ENCODE measurements at regions not wholly inside any gene's neighbourhood (a gene's known extent, or its start where the extent isn't known, plus 50 kb on each side); places are given as distances from the start of the nearest gene placed in this dataset.

GRCh38 chr5:120367896-120368634 is 96.0 kb upstream of the PRR16 start:
- no peaks in the 10 kb centered on the region for H3K4me1 ChIP-seq (ENCODE audit: insufficient read depth, low read length)
- H3K9me3 Mint-ChIP-seq: peaks cover 0 to 2% (median 0%) of the 10 kb centered on the region in 8 donors
- H3K9me3 ChIP-seq (ENCODE audit: control insufficient read depth in 1 of 2, low read length in 2 of 2): no peaks in the 10 kb centered on the region
- no peak for DNase-seq
- no peaks in the 10 kb centered on the region for H3K27me3 ChIP-seq (ENCODE audit: insufficient read depth, low read length)
- CTCF ChIA-PET (ENCODE audit: partially characterized antibody): no interaction called here
- H3K36me3 ChIP-seq (ENCODE audit: insufficient read depth, low read length): no peaks in the 10 kb centered on the region
- POLR2A ChIA-PET (ENCODE audit: partially characterized antibody): no interaction called here
- no peaks in the 10 kb centered on the region for H3K27me3 Mint-ChIP-seq
- no peak overlapping the region for H3K4me3 ChIP-seq (ENCODE audit: low read length in 2 of 2)
- no peak overlapping the region for H3K27ac ChIP-seq (ENCODE audit: low read depth, low read length)
- H3K36me3 Mint-ChIP-seq: no peaks in the 10 kb centered on the region
- no peaks in the 10 kb centered on the region for H3K4me1 Mint-ChIP-seq
- intact Hi-C loops (cut with micrococcal nuclease): no loop called here
- no peak overlapping the region for H3K27ac Mint-ChIP-seq
- no peak overlapping the region for H3K4me3 Mint-ChIP-seq

GRCh38 chr5:120368923-120369715 is 95.0 kb upstream of the PRR16 start:
- H3K27ac Mint-ChIP-seq: no peak overlapping the region
- Histone ChIP-seq H3K4me3 (ENCODE audit: low read length in 2 of 2) (no peak overlapping the region), H3K9me3 (ENCODE audit: control insufficient read depth in 1 of 2, low read length in 2 of 2) (no peaks in the 10 kb centered on the region), H3K4me1 (ENCODE audit: insufficient read depth, low read length) (no peaks in the 10 kb centered on the region), H3K27ac (ENCODE audit: low read depth, low read length) (no peak overlapping the region), H3K36me3 (ENCODE audit: insufficient read depth, low read length) (no peaks in the 10 kb centered on the region), H3K27me3 (ENCODE audit: insufficient read depth, low read length) (no peaks in the 10 kb centered on the region)
- no peaks in the 10 kb centered on the region for H3K9me3 Mint-ChIP-seq
- DNase-seq: no peak
- POLR2A ChIA-PET (ENCODE audit: partially characterized antibody): no interaction called here
- CTCF ChIA-PET (ENCODE audit: partially characterized antibody): no interaction called here
- H3K4me1 Mint-ChIP-seq: no peaks in the 10 kb centered on the region
- no peaks in the 10 kb centered on the region for H3K36me3 Mint-ChIP-seq
- intact Hi-C loops (cut with micrococcal nuclease): no loop called here
- H3K27me3 Mint-ChIP-seq: no peaks in the 10 kb centered on the region
- H3K4me3 Mint-ChIP-seq: no peak overlapping the region

- POLR2A ChIA-PET (ENCODE audit: partially characterized antibody): no interaction called here
Observed at GRCh38 chr5:120372899-120373298, 91.2 kb upstream of the PRR16 start.

GRCh38 chr5:120375248-120375647 is 88.9 kb upstream of the PRR16 start:
- Mint-ChIP-seq H3K9me3 (peaks cover 0 to 13% (median 5%) of the 10 kb centered on the region in 8 donors), H3K36me3 (no peaks in the 10 kb centered on the region), H3K4me3 (no peak overlapping the region), H3K27ac (no peak overlapping the region), H3K27me3 (no peaks in the 10 kb centered on the region), H3K4me1 (no peaks in the 10 kb centered on the region)
- Histone ChIP-seq H3K36me3 (ENCODE audit: insufficient read depth, low read length) (no peaks in the 10 kb centered on the region), H3K4me3 (ENCODE audit: low read length in 2 of 2) (no peak overlapping the region), H3K27ac (ENCODE audit: low read depth, low read length) (no peak overlapping the region), H3K9me3 (ENCODE audit: control insufficient read depth in 1 of 2, low read length in 2 of 2) (no peaks in the 10 kb centered on the region), H3K4me1 (ENCODE audit: insufficient read depth, low read length) (no peaks in the 10 kb centered on the region), H3K27me3 (ENCODE audit: insufficient read depth, low read length) (no peaks in the 10 kb centered on the region)
- intact Hi-C loops (cut with micrococcal nuclease): no loop called here
- POLR2A ChIA-PET (ENCODE audit: partially characterized antibody): no interaction called here
- CTCF ChIA-PET (ENCODE audit: partially characterized antibody): no interaction called here
- DNase-seq: no peak

More at GRCh38 chr5:120372899-120373298, 91.2 kb upstream of the PRR16 start:
- no peak overlapping the region for H3K4me3 Mint-ChIP-seq
- H3K36me3 ChIP-seq (ENCODE audit: insufficient read depth, low read length): no peaks in the 10 kb centered on the region
- H3K27ac Mint-ChIP-seq: no peak overlapping the region
- H3K27me3 ChIP-seq (ENCODE audit: insufficient read depth, low read length): no peaks in the 10 kb centered on the region
- H3K27ac ChIP-seq (ENCODE audit: low read depth, low read length): no peak overlapping the region
- H3K4me3 ChIP-seq (ENCODE audit: low read length in 2 of 2): no peak overlapping the region
- no peaks in the 10 kb centered on the region for H3K27me3 Mint-ChIP-seq
- no peaks in the 10 kb centered on the region for H3K4me1 Mint-ChIP-seq
- peaks cover 0 to 6% (median 3%) of the 10 kb centered on the region in 8 donors for H3K9me3 Mint-ChIP-seq
- no peaks in the 10 kb centered on the region for H3K36me3 Mint-ChIP-seq
- CTCF ChIA-PET (ENCODE audit: partially characterized antibody): no interaction called here
- intact Hi-C loops (cut with micrococcal nuclease): no loop called here
- H3K9me3 ChIP-seq (ENCODE audit: control insufficient read depth in 1 of 2, low read length in 2 of 2): no peaks in the 10 kb centered on the region
- no peaks in the 10 kb centered on the region for H3K4me1 ChIP-seq (ENCODE audit: insufficient read depth, low read length)
- no peak for DNase-seq

DNA sequence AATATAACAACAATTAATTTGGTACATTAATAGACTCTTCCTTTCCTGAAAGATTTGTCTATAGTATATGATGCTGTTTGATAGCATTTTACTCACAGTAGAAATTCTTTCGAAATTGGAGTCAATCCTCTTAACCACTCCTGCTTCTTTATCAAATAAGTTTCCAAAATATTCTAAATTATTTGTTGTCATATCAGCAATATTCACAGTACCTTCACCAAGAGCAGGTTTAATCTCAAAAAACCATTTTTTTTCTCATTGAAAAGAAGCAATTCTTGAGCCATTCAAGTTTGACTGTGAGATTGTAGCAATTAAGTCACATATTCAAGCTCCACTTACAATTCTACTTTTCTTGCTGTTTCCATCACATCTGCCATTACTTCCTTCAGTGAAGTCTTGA is 83.5 kb upstream of the PRR16 start:
- H3K27me3 ChIP-seq (ENCODE audit: insufficient read depth, low read length): no peaks in the 10 kb centered on the region
- POLR2A ChIA-PET (ENCODE audit: partially characterized antibody): no interaction called here
- no peaks in the 10 kb centered on the region for H3K36me3 Mint-ChIP-seq

DNA sequence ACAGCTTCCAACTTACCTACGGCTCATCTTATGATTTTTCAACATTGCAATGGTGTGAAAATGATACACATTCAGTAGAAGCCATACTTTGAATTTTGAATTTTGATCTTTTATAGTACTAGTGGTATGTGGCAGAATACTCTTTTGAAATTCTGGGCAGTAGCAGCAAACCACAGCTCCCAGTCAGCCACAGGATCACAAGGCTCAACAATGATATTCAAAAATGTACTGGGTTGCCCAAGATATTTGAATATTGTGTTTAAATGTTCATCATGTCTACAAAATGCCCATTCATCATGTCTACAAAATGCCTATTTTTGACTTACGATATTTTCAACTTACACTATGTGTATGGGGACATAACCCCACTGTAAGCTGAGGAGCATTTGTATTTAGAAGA is 81.3 kb upstream of the PRR16 start:
- ChIA-PET POLR2A (ENCODE audit: partially characterized antibody) (no interaction called here), CTCF (ENCODE audit: partially characterized antibody) (no interaction called here)
- H3K27ac Mint-ChIP-seq: no peak overlapping the region
- no peaks in the 10 kb centered on the region for H3K36me3 Mint-ChIP-seq
- intact Hi-C loops (cut with micrococcal nuclease): no loop called here
- H3K27me3 Mint-ChIP-seq: no peaks in the 10 kb centered on the region
- DNase-seq: no peak
- H3K4me3 Mint-ChIP-seq: no peak overlapping the region
- Histone ChIP-seq H3K36me3 (ENCODE audit: insufficient read depth, low read length) (no peaks in the 10 kb centered on the region), H3K27me3 (ENCODE audit: insufficient read depth, low read length) (no peaks in the 10 kb centered on the region), H3K4me3 (ENCODE audit: low read length in 2 of 2) (no peak overlapping the region), H3K27ac (ENCODE audit: low read depth, low read length) (no peak overlapping the region), H3K9me3 (ENCODE audit: control insufficient read depth in 1 of 2, low read length in 2 of 2) (no peaks in the 10 kb centered on the region), H3K4me1 (ENCODE audit: insufficient read depth, low read length) (no peaks in the 10 kb centered on the region)
- no peaks in the 10 kb centered on the region for H3K4me1 Mint-ChIP-seq
- H3K9me3 Mint-ChIP-seq: peaks cover 0 to 12% (median 4%) of the 10 kb centered on the region in 8 donors

More for the DNA sequence above, 83.5 kb upstream of the PRR16 start:
- Mint-ChIP-seq H3K4me3 (no peak overlapping the region), H3K27me3 (no peaks in the 10 kb centered on the region), H3K9me3 (peaks cover 0 to 16% (median 6%) of the 10 kb centered on the region in 8 donors), H3K27ac (peak overlapping the region in 1 of 7 donors; percentile 46), H3K4me1 (no peaks in the 10 kb centered on the region)
- H3K4me1 ChIP-seq (ENCODE audit: insufficient read depth, low read length): no peaks in the 10 kb centered on the region
- H3K4me3 ChIP-seq (ENCODE audit: low read length in 2 of 2): no peak overlapping the region
- DNase-seq: no peak
- H3K9me3 ChIP-seq (ENCODE audit: control insufficient read depth in 1 of 2, low read length in 2 of 2): no peaks in the 10 kb centered on the region
- no peak overlapping the region for H3K27ac ChIP-seq (ENCODE audit: low read depth, low read length)
- H3K36me3 ChIP-seq (ENCODE audit: insufficient read depth, low read length): no peaks in the 10 kb centered on the region
- CTCF ChIA-PET (ENCODE audit: partially characterized antibody): no interaction called here
- intact Hi-C loops (cut with micrococcal nuclease): no loop called here

DNA sequence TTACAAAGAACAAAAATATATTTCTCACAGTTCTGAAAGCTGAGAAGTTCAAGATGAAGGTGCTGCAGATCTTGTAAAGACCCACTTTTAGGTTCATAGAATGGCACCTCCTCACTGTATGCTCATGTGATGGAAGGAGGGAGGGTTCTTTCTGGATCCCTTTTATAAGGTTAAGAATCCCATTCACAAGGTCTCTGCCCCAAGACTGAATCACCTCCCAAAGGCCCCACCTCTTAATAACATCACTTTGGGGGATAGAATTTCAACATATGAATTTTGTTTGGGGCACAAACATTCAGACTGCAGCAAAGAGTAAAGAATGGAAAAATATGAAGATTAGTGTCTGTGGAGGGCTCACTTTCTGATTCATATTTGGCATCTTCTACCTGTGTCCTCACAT is 77.1 kb upstream of the PRR16 start:
- Mint-ChIP-seq H3K9me3 (peaks cover 0 to 3% (median 0%) of the 10 kb centered on the region in 8 donors), H3K4me3 (no peak overlapping the region), H3K27ac (no peak overlapping the region), H3K4me1 (no peaks in the 10 kb centered on the region), H3K36me3 (no peaks in the 10 kb centered on the region), H3K27me3 (no peaks in the 10 kb centered on the region)
- Histone ChIP-seq H3K27ac (ENCODE audit: low read depth, low read length) (no peak overlapping the region), H3K4me1 (ENCODE audit: insufficient read depth, low read length) (no peaks in the 10 kb centered on the region), H3K4me3 (ENCODE audit: low read length in 2 of 2) (no peak overlapping the region), H3K9me3 (ENCODE audit: control insufficient read depth in 1 of 2, low read length in 2 of 2) (no peaks in the 10 kb centered on the region), H3K27me3 (ENCODE audit: insufficient read depth, low read length) (no peaks in the 10 kb centered on the region), H3K36me3 (ENCODE audit: insufficient read depth, low read length) (no peaks in the 10 kb centered on the region)
- intact Hi-C loops (cut with micrococcal nuclease): no loop called here
- no peak for DNase-seq
- ChIA-PET CTCF (ENCODE audit: partially characterized antibody) (no interaction called here), POLR2A (ENCODE audit: partially characterized antibody) (no interaction called here)
